Activated naive CD4-positive, alpha-beta T cell treated with anti-CD3 and anti-CD28 coated beads for 36 hours (primary cell): ENCODE measurements at regions not wholly inside any gene's neighbourhood (a gene's known extent, or its start where the extent isn't known, plus 50 kb on each side); places are given as distances from the start of the nearest gene placed in this dataset.

Experiments
- CTCF ChIA-PET: fragments of 350-600 bp; sonication (Branson Sonifier 250); formaldehyde crosslinking; loops from one replicate; lab custom pipeline; 2021; ENCODE audit warnings: antibody characterized with exemption; lab: Charles Lee
- DNase-seq: peaks from one replicate; pipeline ENCODE4 v3.0.0-alpha.2; 2020
- H3K27ac Mint-ChIP-seq: one replicate; pipeline ENCODE4 v1.8.0; 2021; ENCODE audit warnings: mild to moderate bottlenecking, mixed read lengths
- H3K27me3 Mint-ChIP-seq: one replicate; pipeline ENCODE4 v1.8.0; 2021; ENCODE audit warnings: low read depth, mixed read lengths
- H3K36me3 Mint-ChIP-seq: one replicate; pipeline ENCODE4 v1.8.0; 2021; ENCODE audit warnings: low read depth, mixed read lengths
- H3K4me1 Mint-ChIP-seq: one replicate; pipeline ENCODE4 v1.8.0; 2021; ENCODE audit warnings: low read depth, mixed read lengths
- H3K4me3 Mint-ChIP-seq: one replicate; pipeline ENCODE4 v1.8.0; 2021; ENCODE audit warnings: mild to moderate bottlenecking, moderate library complexity, mixed read lengths
- H3K9me3 Mint-ChIP-seq: one replicate; pipeline ENCODE4 v1.8.0; 2021; ENCODE audit warnings: mixed read lengths
- intact Hi-C: fragments of 100-400 bp; cut with micrococcal nuclease; formaldehyde crosslinking; loops from one replicate; pipeline ENCODE4 v1.15.1; 2023

- H3K9me3 Mint-ChIP-seq = peaks cover 7% of the 10 kb centered on the region
- peak overlapping the region; percentile 74 for H3K27ac Mint-ChIP-seq
- peaks cover 57% of the 10 kb centered on the region for H3K4me1 Mint-ChIP-seq
- intact Hi-C loops = loop anchor here (1.0 to 2.0 kb wide), 2 partner anchors 26 to 75 kb away; partner anchors contain the start of gene PARP11
- peaks cover 10% of the 10 kb centered on the region for H3K36me3 Mint-ChIP-seq
- no peak for DNase-seq
- CTCF ChIA-PET = interaction anchor here (1.5 to 1.6 kb wide), 2 partner anchors 15 to 62 kb away, joined by 3 to 4 read pairs; no protein-coding TSS in a partner anchor
- H3K27me3 Mint-ChIP-seq = no peaks in the 10 kb centered on the region
- H3K4me3 Mint-ChIP-seq = no peak overlapping the region
Measured at GRCh38 chr12:3947781-3948180, 74.6 kb upstream of the PARP11 start.

DNA sequence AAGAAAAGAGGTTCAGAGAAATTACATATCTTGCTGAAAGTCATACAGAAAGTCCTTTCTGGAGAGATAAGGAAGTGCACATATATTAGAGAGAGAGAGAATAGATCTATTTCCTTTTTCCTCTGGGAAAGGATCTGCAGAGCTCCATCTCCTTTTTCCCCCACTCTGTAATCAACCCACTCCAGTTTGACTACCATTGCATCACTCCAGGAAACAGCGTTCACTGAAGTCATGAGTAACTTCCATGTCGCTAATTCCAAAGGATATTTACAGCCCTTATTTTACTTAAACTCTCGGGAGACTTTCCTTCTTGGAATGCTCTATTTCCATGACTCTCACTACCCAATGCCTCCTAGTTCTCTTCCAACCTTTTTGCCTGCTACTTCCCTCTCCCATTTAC is 72.5 kb upstream of the PARP11 start:
- H3K4me1 Mint-ChIP-seq = peaks cover 44% of the 10 kb centered on the region

DNA sequence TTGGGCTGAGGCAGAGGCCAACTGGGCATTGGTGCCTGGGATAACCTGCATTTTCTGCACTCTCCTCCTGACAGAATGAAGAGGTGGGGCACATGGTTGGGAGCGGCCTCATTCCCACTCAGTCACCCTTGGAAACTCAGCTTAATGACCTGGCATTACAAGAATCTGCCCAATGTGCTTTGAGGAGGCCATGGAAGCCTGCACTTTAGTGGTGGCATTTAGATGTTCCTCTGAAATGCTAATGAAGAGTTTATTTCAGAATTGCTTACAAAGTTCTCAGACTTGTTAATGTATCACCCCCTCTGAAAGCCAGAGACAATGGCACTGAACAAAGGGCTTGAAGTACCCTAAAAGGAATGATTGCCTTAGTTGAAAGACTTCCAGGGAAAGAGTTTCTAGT is 71.4 kb upstream of the PARP11 start:
- no peak overlapping the region for H3K27ac Mint-ChIP-seq
- intact Hi-C loops = no loop called here

More for the DNA sequence above, 72.5 kb upstream of the PARP11 start:
- intact Hi-C loops = no loop called here
- Mint-ChIP-seq H3K27me3 (no peaks in the 10 kb centered on the region), H3K4me3 (no peak overlapping the region), H3K36me3 (peaks cover 10% of the 10 kb centered on the region), H3K9me3 (peaks cover 7% of the 10 kb centered on the region), H3K27ac (no peak overlapping the region)
- CTCF ChIA-PET = no interaction called here
- no peak for DNase-seq

DNA sequence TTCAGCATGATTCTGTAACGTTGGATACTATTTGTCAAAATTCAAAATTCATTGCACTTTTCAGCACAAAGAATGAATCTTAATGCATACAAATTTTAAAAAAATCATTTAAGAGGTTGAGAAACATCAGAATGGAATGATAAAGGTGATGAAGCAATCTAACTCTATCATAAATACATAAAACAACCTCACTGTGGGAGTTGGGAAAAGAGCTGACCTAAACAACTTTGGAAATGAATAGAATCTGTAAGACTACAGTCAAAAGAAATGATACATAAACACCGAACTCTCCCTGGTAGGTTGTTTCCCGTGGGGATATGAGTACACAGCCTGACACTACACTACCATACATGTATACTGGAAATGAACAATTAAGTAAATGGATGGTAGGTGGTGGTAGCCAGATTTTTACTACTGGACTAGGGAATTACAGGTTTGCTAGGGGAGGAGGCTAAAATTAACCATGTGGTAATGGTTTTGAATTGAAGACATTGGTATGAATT is 64.9 kb upstream of the PARP11 start:
- CTCF ChIA-PET = interaction anchor here (0.7 to 1.6 kb wide), 2 partner anchors 53 to 183 kb away, joined by 3 to 5 read pairs; no protein-coding TSS in a partner anchor
- no peak overlapping the region for H3K27ac Mint-ChIP-seq
- H3K4me1 Mint-ChIP-seq = peaks cover 27% of the 10 kb centered on the region

More for the DNA sequence above, 71.4 kb upstream of the PARP11 start:
- CTCF ChIA-PET = no interaction called here
- DNase-seq = no peak
- Mint-ChIP-seq H3K36me3 (peaks cover 10% of the 10 kb centered on the region), H3K27me3 (no peaks in the 10 kb centered on the region), H3K4me1 (peaks cover 35% of the 10 kb centered on the region), H3K4me3 (no peak overlapping the region), H3K9me3 (peaks cover 7% of the 10 kb centered on the region)

DNA sequence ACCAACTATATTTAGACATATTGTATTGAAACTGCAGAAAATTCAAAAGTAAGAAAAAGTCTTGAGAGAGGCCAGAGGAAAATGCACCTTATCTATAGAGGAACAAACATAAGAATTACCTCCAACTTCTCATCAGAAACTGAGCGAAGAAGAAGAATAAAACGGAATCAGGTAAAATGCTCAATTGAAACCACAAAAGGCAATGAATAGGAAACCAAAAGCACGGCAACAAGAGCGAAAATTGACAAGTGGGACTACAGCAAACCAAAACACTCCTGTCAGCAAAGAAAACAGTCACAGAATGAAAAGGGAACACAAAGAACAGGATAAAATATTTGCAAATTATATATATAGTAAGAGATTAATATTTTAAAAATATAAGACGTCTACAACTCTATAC is 61.9 kb upstream of the PARP11 start:
- Mint-ChIP-seq H3K9me3 (no peaks in the 10 kb centered on the region), H3K27ac (peak overlapping the region; percentile 71), H3K4me1 (peaks cover 46% of the 10 kb centered on the region), H3K4me3 (peak overlapping the region; percentile 63), H3K27me3 (no peaks in the 10 kb centered on the region), H3K36me3 (no peaks in the 10 kb centered on the region)
- DNase-seq = no peak
- CTCF ChIA-PET = interaction anchor here (0.7 to 1.7 kb wide), 5 partner anchors 28 to 122 kb away, joined by 4 to 8 read pairs (median 5); no protein-coding TSS in a partner anchor
- intact Hi-C loops = no loop called here

More for the DNA sequence above, 64.9 kb upstream of the PARP11 start:
- DNase-seq = no peak
- Mint-ChIP-seq H3K27me3 (no peaks in the 10 kb centered on the region), H3K4me3 (no peak overlapping the region), H3K36me3 (no peaks in the 10 kb centered on the region), H3K9me3 (no peaks in the 10 kb centered on the region)
- intact Hi-C loops = no loop called here

DNA sequence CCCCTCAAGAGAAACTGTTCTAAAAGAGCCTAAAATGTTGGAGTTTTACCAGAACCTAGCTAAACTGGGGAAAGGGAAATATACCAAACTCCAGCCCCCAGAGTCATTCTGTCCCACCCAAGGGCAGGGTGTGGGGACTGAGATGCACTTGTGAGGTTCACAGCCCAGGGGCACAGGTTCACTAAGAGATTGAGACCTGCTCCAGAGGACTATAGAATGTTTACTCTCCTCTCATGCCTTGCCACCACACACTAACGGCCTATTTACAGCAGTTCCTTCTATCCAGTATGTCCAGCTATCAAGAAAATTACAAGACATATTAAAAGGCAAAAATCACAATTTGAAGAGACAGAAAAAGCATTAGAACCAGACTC is 60.6 kb upstream of the PARP11 start:
- Mint-ChIP-seq H3K4me3 (peak overlapping the region; percentile 28), H3K36me3 (no peaks in the 10 kb centered on the region), H3K27ac (peak overlapping the region; percentile 32), H3K9me3 (no peaks in the 10 kb centered on the region), H3K27me3 (no peaks in the 10 kb centered on the region), H3K4me1 (peaks cover 52% of the 10 kb centered on the region)
- intact Hi-C loops = loop anchor here (2.0 kb wide), 1 partner anchor 29 kb away; no protein-coding TSS in a partner anchor
- DNase-seq = no peak
- CTCF ChIA-PET = interaction anchor here (0.9 to 1.7 kb wide), 4 partner anchors 9 to 48 kb away, joined by 3 to 8 read pairs (median 5); no protein-coding TSS in a partner anchor

GRCh38 chr12:3933074-3933818 is 60.0 kb upstream of the PARP11 start:
- Mint-ChIP-seq H3K9me3 (no peaks in the 10 kb centered on the region), H3K36me3 (no peaks in the 10 kb centered on the region), H3K27me3 (no peaks in the 10 kb centered on the region), H3K4me3 (no peak overlapping the region), H3K4me1 (peaks cover 55% of the 10 kb centered on the region), H3K27ac (peak overlapping the region; percentile 39)
- CTCF ChIA-PET = interaction anchor here (0.8 to 1.7 kb wide), 6 partner anchors 8 to 47 kb away, joined by 3 to 7 read pairs (median 3); no protein-coding TSS in a partner anchor
- peak; percentile 57 for DNase-seq
- intact Hi-C loops = loop anchor here (2.0 kb wide), 1 partner anchor 28 kb away; no protein-coding TSS in a partner anchor

DNA sequence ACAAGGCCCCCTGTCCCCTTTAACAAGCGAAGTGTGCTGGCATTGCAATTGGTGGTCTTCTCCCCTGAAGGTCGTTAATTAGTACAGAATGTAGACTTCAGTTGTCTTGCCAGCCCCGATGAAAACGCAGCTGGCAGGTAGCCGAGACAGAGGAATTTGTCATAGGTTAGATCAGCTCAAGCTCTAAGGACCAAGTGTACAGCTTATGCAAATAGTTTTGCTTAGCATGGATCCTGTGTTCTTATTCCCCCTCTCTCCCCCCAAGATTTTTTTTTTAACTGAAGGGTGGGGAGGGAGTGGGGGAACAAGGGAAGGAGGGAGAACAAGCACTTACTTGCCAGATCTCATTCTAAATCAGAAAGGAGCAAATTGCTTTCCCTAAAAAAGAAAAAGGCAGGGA is 58.6 kb upstream of the PARP11 start:
- Mint-ChIP-seq H3K36me3 (no peaks in the 10 kb centered on the region), H3K4me1 (peaks cover 55% of the 10 kb centered on the region), H3K27me3 (no peaks in the 10 kb centered on the region), H3K4me3 (no peak overlapping the region), H3K27ac (no peak overlapping the region), H3K9me3 (no peaks in the 10 kb centered on the region)
- DNase-seq = no peak
- CTCF ChIA-PET = interaction anchor here (0.6 to 1.7 kb wide), 4 partner anchors 31 to 46 kb away, joined by 3 to 7 read pairs (median 4); no protein-coding TSS in a partner anchor
- intact Hi-C loops = loop anchor here (2.0 kb wide), 1 partner anchor 27 kb away; no protein-coding TSS in a partner anchor

DNA sequence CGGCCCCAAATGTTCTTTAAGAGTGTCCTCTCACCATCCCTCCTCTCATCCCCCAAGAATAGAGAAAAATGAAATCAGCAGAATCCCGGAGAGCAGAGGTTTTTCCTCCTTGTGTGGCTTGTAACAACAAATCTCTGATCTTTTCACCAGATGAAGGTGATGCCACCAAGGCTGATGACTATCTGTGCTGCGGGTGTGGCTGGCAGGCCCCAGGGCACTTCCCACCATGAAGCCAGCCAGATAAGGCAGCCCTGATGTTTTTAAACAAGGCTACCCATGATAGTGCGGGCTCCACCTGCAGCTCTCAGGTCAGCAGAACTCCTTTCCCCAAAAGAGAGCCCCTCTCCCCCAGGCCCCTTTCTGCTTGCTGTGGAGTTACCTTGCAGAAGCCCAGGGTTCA is 58.0 kb upstream of the PARP11 start:
- CTCF ChIA-PET = interaction anchor here (0.6 to 1.1 kb wide), 2 partner anchors 25 to 44 kb away, joined by 3 read pairs; no protein-coding TSS in a partner anchor
- intact Hi-C loops = no loop called here
- H3K4me3 Mint-ChIP-seq = no peak overlapping the region
- H3K36me3 Mint-ChIP-seq = no peaks in the 10 kb centered on the region
- H3K9me3 Mint-ChIP-seq = no peaks in the 10 kb centered on the region
- H3K27ac Mint-ChIP-seq = no peak overlapping the region
- no peaks in the 10 kb centered on the region for H3K27me3 Mint-ChIP-seq
- peak; percentile 30 for DNase-seq
- H3K4me1 Mint-ChIP-seq = peaks cover 55% of the 10 kb centered on the region

GRCh38 chr12:3929875-3930615 is 56.8 kb upstream of the PARP11 start:
- intact Hi-C loops = no loop called here
- Mint-ChIP-seq H3K27me3 (no peaks in the 10 kb centered on the region), H3K9me3 (no peaks in the 10 kb centered on the region), H3K36me3 (no peaks in the 10 kb centered on the region), H3K4me3 (no peak overlapping the region), H3K4me1 (peaks cover 53% of the 10 kb centered on the region), H3K27ac (no peak overlapping the region)
- CTCF ChIA-PET = interaction anchor here (1.0 to 1.1 kb wide), 2 partner anchors 26 to 33 kb away, joined by 3 read pairs; no protein-coding TSS in a partner anchor
- DNase-seq = no peak

GRCh38 chr12:3928538-3929184 is 55.5 kb upstream of the PARP11 start:
- CTCF ChIA-PET = no interaction called here
- no peak overlapping the region for H3K4me3 Mint-ChIP-seq
- H3K4me1 Mint-ChIP-seq = peaks cover 46% of the 10 kb centered on the region
- DNase-seq = no peak
- H3K27ac Mint-ChIP-seq = no peak overlapping the region
- intact Hi-C loops = no loop called here
- H3K36me3 Mint-ChIP-seq = no peaks in the 10 kb centered on the region
- no peaks in the 10 kb centered on the region for H3K9me3 Mint-ChIP-seq
- no peaks in the 10 kb centered on the region for H3K27me3 Mint-ChIP-seq
